HPDE6-E6E7 (cell line): ENCODE measurements at regions not wholly inside any gene's neighbourhood (a gene's known extent, or its start where the extent isn't known, plus 50 kb on each side); places are given as distances from the start of the nearest gene placed in this dataset.
A peak's percentile ranks its signal among the peaks of the same experiment; 100 is the strongest.

Source experiments
- DNase-seq: peaks from one replicate; pipeline ENCODE4 v3.0.0; 2011; ENCODE audit warnings: missing footprints; ENCODE audit errors: extremely low spot score

- no peak for DNase-seq
Measured at GRCh38 chr2:16818203-16818556, 152.5 kb upstream of the CYRIA start.

GRCh38 chr2:16817305-16818202 is 151.9 kb upstream of the CYRIA start:
- DNase-seq: no peak

GRCh38 chr2:16816522-16816921 is 150.9 kb upstream of the CYRIA start:
- no peak for DNase-seq

- no peak for DNase-seq
Measured at GRCh38 chr2:16816016-16816415, 150.4 kb upstream of the CYRIA start.

DNA sequence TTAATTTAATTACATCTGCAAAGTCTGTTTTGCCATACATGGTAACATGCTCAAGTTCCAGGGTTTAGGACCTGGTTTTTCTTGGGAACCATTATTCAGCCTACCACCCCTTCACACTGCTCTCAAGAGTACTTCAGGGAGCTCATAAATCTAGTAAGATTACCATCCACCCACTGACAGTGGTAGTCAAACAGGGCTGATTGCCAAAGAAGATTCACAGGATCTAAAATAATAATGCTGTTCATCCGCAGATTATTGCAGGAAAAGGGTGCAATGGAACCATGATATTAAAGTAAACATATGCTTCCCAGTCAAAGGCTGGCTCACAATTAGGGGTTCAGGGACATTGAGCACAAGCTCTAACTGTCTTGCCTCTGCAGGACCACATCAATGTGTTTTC is 148.0 kb upstream of the CYRIA start:
- DNase-seq: no peak

GRCh38 chr2:16798472-16798871 is 132.8 kb upstream of the CYRIA start:
- no peak for DNase-seq

- no peak for DNase-seq
Measured at GRCh38 chr2:16791496-16791895, 125.9 kb upstream of the CYRIA start.

DNA sequence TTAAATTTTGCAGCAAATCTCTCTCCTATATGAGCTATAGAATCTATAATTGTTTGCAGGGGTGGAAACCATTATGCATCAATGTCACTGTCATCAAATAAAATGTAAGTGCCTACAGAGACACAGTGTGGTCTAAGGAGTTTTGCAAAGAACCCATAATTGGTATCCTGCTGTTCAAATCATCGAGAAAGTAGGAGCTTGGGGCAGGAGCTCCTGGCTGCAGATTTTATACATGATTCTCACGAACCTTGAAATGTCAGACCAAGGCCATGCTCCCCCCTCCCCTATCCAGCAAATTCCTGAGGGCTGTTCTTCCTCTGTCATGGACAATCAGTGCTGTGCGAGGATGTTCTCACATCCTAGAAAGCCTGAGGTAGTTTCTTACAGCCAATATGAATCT is 119.5 kb upstream of the CYRIA start:
- DNase-seq: no peak

- no peak for DNase-seq
Measured at GRCh38 chr2:16784652-16785051, 119.0 kb upstream of the CYRIA start.

DNA sequence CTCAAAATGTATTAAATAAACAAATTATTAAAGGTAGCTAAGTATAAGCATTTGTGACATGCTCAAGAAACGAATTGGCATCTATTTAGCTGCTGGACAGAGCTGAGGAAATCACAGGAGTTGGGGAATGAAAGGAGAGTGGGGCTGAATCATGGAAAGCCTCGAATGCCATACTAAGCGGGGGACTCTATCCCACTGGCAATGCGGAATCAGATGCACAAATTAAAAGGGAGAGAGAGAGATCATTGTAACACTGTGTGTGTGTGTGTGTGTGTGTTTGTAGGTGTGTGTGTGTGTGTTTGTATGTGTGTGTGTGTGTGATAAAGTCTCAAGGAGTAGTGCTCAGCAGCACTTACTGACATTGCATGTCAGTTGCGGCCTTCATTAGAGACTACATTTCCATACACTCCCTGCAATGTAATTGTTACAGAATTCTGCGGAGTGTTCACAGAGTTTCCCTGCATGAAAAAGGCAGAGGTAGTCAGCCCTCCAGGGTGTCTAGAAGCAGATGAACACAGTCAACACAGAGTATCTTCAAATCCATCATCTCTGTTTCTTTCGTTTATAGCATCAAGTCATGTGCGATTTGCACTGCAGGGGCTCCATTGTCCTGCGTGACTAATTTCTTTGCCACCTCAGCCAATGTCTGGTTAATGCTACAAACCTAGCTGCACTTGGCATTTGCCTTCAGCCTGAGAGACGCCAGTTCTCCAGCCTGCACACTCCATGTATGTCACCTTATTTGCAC is 111.7 kb upstream of the CYRIA start:
- DNase-seq: no peak

GRCh38 chr2:16775899-16776231 is 110.2 kb upstream of the CYRIA start:
- DNase-seq: no peak

DNA sequence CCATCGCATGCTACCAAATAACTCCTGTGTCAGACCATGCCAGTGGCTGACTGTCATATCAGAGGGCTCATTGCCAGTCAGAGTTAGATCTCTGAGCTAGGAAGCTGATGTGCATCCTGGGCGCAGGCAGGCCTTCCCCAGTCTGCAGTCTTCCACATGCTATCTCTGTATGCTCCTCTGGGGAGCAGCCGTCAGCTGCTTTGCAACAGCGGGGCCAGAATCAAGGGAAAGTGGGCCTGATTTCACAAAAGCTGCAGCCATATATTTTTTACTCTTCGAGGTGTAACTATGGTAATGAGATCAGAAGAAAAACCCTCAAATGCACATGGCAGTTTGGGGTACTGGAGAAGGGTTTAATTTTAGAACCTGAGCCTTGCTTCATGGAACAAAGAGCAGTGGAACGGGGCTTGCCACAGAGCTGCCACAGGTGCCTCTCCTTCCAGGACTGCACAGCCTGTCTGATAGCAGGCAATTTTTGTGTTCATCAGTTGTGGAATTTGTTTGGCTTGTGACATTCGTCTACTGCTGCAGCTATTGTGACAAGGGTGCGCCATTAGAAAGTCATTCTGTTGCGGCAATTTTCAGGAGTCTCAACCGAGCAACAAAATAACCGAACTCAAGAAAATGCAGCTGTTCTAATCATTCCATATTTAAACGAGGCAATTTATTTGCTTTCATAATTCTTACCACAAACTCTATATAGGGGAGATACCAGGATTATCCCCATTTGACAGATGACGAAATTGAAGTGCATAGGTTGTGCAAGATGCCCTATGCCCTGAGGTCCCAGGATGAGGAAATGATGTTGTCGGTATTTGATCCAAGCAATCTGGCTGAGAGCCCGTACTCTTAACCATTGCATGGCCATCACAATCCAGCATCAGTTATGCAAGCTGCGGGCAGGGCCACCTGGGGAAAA is 109.6 kb upstream of the CYRIA start:
- DNase-seq: no peak

- DNase-seq: no peak
Measured at GRCh38 chr2:16774091-16774490, 108.5 kb upstream of the CYRIA start.

DNA sequence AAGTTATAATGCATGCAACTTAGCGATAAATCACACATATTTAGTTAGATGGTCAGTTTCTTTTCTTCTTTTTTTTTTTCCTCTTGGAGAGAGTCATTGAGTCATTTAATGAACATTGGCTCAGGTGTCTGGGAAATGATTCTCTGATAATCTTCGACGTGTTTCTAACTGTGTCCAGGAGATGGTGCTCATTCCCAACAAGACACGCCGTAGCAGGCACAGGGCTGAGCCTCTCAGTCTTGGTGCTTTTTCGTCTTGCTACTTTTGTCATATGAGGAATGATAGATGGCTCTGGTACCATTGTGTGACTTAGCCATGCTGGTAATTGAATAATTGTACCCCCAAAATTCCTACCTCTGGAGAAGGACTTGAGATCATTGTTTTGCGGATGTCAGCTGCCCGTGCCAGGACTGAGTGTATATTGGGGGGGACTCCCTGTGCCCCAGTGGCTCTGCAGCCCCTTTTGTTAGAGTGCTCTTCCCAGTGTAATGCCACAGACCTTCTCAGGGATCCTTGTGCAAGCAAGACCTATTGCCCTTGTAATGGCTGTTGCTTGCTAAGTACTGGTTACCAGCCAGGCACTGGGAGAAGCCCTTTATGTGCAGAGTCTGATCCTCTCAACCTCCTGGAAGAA is 107.6 kb upstream of the CYRIA start:
- peak; percentile 57 for DNase-seq

GRCh38 chr2:16767789-16768476 is 102.3 kb upstream of the CYRIA start:
- no peak for DNase-seq

DNA sequence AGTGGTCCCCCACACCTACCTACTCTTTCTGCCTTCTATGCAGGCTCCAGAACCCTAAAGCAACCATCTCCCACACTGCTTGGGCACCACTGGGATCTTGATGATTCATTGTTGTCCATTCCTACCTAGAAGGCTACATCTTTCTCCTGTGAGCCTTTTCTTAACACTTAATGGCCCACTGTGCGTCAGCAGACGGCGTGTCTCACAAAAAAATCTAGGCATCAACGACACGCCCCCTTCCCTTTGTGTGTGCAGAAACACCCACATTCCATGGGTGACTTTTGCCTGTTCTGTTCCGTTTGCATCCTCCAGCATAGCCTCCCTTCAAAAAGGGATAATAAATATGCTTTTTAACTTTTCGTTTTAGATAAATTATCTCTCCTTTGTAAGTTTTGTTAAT is 99.7 kb upstream of the CYRIA start:
- no peak for DNase-seq

DNA sequence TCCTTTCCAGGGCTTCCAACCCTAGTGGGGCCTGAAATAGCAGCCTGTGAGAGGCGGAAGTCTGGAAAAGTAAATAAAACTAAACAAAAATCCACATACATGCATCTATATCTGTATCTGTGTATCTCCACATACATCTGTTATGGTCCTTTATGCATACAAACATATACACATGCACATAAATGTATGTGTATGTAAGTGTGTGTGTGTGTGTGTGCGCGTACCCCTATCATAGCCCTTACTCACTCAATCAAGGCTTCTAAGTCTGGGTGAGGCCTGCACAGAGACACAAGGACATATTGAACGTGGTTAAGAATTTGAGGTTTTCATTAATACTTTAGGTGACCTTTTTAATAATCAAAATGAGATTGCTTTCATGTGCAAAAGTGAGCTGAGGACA is 98.9 kb upstream of the CYRIA start:
- DNase-seq: no peak

- DNase-seq: no peak
Measured at GRCh38 chr2:16763493-16763899, 97.9 kb upstream of the CYRIA start.

DNA sequence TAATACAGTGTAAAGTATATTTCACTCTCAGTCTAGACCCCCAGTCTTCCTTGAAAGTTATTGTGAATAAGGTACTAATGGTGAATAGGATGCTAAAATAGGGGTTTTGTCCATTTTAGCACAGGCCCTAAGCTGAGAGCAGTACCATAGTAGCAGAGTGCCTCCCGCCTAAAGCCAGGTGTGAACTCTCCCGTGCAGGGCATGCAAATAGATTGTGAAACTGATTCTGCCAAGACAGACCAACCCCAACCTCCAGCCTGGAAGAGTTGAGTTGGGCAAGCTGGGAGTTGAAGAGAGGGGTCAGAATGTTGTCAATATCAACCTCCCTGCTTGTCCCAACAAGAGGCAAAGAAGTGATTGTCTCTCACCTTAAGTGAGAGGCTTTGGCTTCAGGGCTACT is 97.4 kb upstream of the CYRIA start:
- DNase-seq: no peak

DNA sequence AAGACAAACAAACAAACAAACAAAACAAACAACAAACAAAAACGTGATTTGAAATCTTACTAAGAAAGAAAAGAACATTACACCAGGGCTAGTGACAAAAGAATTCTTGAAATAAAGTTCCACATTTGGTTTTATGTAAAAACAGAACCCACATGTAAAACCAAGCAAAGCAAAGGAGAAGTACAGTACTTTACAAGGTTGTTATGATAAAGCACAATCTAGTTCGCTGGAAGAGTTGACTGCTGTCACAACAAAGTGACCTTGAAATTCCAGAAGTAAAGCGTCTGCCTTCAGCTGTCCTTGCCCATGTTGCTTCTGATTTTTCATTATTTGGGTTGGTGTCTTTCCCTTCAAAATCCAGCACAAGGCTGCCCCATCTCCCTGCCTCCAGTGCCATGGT is 94.8 kb upstream of the CYRIA start:
- DNase-seq: no peak
